HL-60 (cell line): ENCODE measurements at regions not wholly inside any gene's neighbourhood (a gene's known extent, or its start where the extent isn't known, plus 50 kb on each side); places are given as distances from the start of the nearest gene placed in this dataset.

ENCODE experiments used
- DNase-seq, 2 experiments: peaks; one replicate each; pipeline ENCODE4 v3.0.0-alpha.2; 2010 to 2020; ENCODE audit warnings: low read depth in 1 of 2, low spot score in 1 of 2
- H3K27ac ChIP-seq: fragments of 250-450 bp; sonication (Bioruptor Pico); replicated peaks from 2 replicates; pipeline ENCODE4 v1.5.1; 2020; ENCODE audit warnings: mild to moderate bottlenecking, moderate library complexity
- H3K27me3 ChIP-seq: fragments of 250-450 bp; sonication (Bioruptor Pico); 2 replicates; pipeline ENCODE4 v1.5.1; 2021; ENCODE audit warnings: mild to moderate bottlenecking, moderate library complexity; ENCODE audit not compliant: insufficient read depth, poor library complexity, severe bottlenecking
- H3K4me3 ChIP-seq: replicated peaks from 2 replicates; pipeline ENCODE4 v1.5.1; 2011; ENCODE audit warnings: mild to moderate bottlenecking, control low read depth, low read length; ENCODE audit not compliant: insufficient read depth
- GABPA ChIP-seq: IDR thresholded peaks from 2 replicates; pipeline ENCODE4 v1.6.1; 2012; ENCODE audit warnings: low read depth
- POLR2AphosphoS5 ChIP-seq: IDR thresholded peaks from 2 replicates; pipeline ENCODE4 v1.6.1; 2012; ENCODE audit warnings: low read depth
- REST ChIP-seq: IDR thresholded peaks from 2 replicates; pipeline ENCODE4 v1.6.1; 2012; ENCODE audit warnings: low read depth; ENCODE audit not compliant: insufficient replicate concordance
- SPI1 ChIP-seq: IDR thresholded peaks from 2 replicates; pipeline ENCODE4 v1.6.1; 2012; ENCODE audit warnings: low read depth, mild to moderate bottlenecking, borderline replicate concordance
- TF ChIP-seq, protein P1 (sequence below): IDR thresholded peaks from one replicate; pipeline ENCODE4 v1.5.1; 2011; ENCODE audit warnings: low read length, control low read depth, inconsistent platforms; ENCODE audit not compliant: insufficient read depth

DNA sequence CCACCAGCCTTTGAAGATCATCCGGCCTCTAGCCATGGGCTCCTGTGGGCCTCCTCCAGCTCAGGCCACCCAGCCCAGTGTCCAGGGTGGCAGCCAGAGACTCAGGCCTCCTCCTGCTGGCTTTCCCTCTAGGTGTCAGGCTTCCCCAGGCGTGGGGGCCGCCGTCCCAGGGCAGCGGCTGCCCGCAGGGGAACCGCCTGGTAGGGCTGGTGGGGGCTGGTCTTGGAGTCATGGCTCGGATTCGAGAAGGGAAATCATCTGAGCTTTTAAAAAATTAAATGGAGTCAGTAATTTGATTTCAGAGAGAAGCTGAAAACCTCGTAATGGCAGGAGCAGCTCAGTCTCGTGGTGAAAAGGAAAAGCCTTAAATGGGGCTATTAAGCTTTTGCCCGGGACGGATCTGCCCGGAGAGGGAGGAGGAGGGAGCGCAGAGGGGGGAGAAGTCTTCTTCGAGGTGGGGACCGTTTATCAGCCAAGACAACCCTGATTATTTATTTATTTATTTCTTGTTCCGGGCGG, 66.4 kb upstream of the TARDBP start:
- peaks cover 9% of the 10 kb centered on the region for H3K27me3 ChIP-seq
- no peak for DNase-seq
- no peak overlapping the region for H3K4me3 ChIP-seq
- no peak for TF ChIP-seq GABPA
- TF ChIP-seq, protein P1, sequence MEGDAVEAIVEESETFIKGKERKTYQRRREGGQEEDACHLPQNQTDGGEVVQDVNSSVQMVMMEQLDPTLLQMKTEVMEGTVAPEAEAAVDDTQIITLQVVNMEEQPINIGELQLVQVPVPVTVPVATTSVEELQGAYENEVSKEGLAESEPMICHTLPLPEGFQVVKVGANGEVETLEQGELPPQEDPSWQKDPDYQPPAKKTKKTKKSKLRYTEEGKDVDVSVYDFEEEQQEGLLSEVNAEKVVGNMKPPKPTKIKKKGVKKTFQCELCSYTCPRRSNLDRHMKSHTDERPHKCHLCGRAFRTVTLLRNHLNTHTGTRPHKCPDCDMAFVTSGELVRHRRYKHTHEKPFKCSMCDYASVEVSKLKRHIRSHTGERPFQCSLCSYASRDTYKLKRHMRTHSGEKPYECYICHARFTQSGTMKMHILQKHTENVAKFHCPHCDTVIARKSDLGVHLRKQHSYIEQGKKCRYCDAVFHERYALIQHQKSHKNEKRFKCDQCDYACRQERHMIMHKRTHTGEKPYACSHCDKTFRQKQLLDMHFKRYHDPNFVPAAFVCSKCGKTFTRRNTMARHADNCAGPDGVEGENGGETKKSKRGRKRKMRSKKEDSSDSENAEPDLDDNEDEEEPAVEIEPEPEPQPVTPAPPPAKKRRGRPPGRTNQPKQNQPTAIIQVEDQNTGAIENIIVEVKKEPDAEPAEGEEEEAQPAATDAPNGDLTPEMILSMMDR: no peak
- TF ChIP-seq POLR2AphosphoS5: no peak
- no peak for TF ChIP-seq SPI1
- no peak for TF ChIP-seq REST
- no peak overlapping the region for H3K27ac ChIP-seq

DNA sequence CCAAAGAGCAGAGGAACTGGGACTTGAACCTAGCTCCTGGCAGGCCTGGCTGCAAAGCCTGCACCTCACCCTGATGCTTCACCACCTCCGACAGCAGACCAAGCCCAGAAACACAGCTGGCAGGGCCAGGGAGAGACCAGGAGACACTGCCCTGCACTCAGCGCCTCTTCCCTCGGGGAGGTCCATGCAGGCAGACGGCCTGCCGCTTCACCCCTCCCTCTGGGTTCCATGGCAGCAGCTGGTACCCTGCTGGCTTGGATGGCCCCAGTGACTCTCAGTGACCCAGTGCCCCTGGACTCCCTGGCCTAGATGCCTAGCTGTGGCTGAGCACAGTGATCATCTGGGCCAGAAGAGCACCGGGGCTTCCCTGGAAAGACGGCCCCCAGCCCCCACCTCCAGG, 65.3 kb upstream of the TARDBP start:
- DNase-seq: no peak
- peaks cover 9% of the 10 kb centered on the region for H3K27me3 ChIP-seq
- no peak overlapping the region for H3K27ac ChIP-seq

More for the DNA sequence above, 65.3 kb upstream of the TARDBP start:
- no peak overlapping the region for H3K4me3 ChIP-seq
- no peak for TF ChIP-seq REST
- TF ChIP-seq, protein P1: no peak
- no peak for TF ChIP-seq SPI1
- TF ChIP-seq GABPA: no peak
- no peak for TF ChIP-seq POLR2AphosphoS5
